ENCODE measurements at regions not wholly inside any gene's neighbourhood (a gene's known extent, or its start where the extent isn't known, plus 50 kb on each side); places are given as distances from the start of the nearest gene placed in this dataset.

DNA sequence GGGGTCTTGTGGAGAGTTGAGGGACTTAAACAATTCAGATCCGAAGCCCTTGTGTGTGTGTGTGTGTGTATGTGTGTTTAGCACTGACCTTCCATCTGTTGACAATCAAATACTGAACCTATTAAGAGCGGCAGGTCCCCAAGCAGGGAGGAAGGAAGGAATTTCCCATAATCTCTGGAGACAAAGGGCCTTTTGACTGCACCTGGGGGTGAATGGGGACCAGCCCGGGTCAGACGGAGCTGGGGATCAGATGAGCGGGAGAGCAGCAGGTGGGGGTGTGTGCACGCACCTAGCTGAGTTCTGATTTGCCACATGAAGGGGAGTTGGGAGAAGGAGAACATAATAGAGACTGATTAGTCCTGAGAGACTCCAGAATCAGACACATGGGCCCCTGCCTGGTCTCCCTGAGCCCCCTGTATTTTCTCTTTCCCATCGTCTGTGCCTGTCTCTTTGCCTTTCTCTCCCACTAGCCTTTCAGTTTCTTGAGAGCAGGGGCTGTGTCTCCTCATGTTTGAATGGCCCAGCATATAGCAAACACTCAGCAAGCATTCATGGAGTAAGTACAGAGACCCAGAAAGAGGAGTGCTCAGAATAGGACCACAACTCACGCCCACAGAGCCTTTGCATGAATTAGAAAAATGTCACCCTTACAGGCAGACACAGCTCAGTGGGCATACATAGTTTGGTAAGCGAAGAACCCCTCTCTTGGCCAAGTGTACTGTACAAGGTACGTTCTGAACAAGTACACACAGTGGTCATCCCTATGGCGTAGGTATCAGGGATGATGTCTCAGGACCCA lies 288.3 kb upstream of the HABP2 start:
- ATAC-seq (ENCODE audit: insufficient number of reproducible peaks, low FRiP score, low read depth) (no peak), DNase-seq (ENCODE audit: low spot score) (no peak)
- TF ChIP-seq, protein P1, sequence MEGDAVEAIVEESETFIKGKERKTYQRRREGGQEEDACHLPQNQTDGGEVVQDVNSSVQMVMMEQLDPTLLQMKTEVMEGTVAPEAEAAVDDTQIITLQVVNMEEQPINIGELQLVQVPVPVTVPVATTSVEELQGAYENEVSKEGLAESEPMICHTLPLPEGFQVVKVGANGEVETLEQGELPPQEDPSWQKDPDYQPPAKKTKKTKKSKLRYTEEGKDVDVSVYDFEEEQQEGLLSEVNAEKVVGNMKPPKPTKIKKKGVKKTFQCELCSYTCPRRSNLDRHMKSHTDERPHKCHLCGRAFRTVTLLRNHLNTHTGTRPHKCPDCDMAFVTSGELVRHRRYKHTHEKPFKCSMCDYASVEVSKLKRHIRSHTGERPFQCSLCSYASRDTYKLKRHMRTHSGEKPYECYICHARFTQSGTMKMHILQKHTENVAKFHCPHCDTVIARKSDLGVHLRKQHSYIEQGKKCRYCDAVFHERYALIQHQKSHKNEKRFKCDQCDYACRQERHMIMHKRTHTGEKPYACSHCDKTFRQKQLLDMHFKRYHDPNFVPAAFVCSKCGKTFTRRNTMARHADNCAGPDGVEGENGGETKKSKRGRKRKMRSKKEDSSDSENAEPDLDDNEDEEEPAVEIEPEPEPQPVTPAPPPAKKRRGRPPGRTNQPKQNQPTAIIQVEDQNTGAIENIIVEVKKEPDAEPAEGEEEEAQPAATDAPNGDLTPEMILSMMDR (IDR thresholded peaks at IDR 0.05): no peak

DNA sequence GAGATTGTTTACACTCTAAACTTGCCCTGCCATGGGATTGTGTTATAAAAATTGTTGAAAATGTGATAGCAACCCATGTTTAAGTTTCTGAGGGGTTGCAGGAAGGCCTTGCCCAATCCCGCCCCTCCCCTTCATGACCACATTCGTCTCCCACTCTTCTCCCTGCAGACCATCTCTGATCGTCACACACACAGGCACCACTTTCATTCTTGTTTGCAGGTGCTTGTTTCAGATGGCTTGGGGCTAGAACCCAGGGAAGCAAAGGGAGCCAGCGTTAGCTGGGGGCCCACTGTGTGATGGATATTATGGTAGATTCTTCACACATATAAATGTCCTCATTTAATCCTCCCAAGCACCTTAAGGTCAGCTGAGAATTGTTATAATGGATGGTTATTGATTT lies 286.7 kb upstream of the HABP2 start:
- H3K9me3 ChIP-seq: no peaks in the 10 kb centered on the region
- no peak for ATAC-seq (ENCODE audit: insufficient number of reproducible peaks, low FRiP score, low read depth)
- H3K27ac ChIP-seq: no peak overlapping the region

More for the DNA sequence above, 288.3 kb upstream of the HABP2 start:
- Histone ChIP-seq H3K27me3 (replicated peaks; ENCODE audit: insufficient read depth) (no peaks in the 10 kb centered on the region), H3K36me3 (no peaks in the 10 kb centered on the region), H3K4me1 (ENCODE audit: control insufficient read depth in 1 of 2, low read depth in 2 of 2) (no peaks in the 10 kb centered on the region), H3K4me3 (no peak overlapping the region), H3K27ac (no peak overlapping the region), H3K9me3 (no peaks in the 10 kb centered on the region)

DNA sequence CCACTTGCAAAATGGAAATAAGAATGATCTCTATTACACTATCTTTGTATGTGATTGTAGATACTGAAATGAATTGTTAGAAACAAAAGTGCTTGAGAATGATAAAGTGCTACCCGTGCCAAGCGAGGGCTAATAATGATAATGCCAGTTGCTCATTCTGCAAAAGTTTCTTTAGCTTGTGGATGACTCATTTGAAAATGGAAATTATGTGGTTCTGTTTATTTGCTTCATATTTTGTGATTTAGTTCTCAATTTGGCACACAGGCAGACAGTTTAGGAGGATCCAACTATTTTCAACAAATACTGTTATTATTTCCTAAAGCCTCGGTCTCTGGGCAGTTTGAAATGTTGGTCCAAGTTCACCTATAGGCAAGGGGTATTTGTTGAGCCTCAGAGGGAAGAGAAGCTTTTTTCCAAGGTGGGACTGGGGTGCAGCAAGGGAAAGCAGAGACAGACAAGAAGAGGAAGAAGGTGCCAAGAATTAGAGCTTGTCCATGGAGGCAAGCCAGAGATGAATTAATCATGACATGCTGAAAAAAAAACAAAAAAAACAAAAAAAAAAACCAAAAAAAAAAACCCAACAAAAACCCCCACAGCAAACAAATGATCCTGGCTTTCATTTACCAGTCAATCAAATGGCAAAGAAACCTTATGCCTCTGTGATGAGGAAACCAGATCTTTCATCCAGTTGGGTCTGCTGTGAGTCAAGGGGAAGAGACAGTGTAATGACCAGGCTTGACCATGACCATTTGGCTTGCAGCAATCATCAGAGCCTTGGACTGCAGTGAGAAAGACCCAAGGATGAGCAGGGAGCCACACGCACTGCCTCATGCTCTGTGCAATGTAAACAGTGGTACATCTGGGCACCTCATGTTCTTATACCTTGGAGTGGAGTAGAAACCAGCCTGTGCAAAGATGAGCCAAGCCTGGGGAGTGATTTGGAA lies 285.0 kb upstream of the HABP2 start:
- H3K9me3 ChIP-seq: no peaks in the 10 kb centered on the region
- no peak for ATAC-seq (ENCODE audit: insufficient number of reproducible peaks, low FRiP score, low read depth)
- DNase-seq (ENCODE audit: low spot score): no peak

More for the DNA sequence above, 286.7 kb upstream of the HABP2 start:
- Histone ChIP-seq H3K36me3 (no peaks in the 10 kb centered on the region), H3K4me1 (ENCODE audit: control insufficient read depth in 1 of 2, low read depth in 2 of 2) (no peaks in the 10 kb centered on the region), H3K27me3 (replicated peaks; ENCODE audit: insufficient read depth) (no peaks in the 10 kb centered on the region), H3K4me3 (no peak overlapping the region)
- TF ChIP-seq, protein P1 (IDR thresholded peaks at IDR 0.05): no peak
- DNase-seq (ENCODE audit: low spot score): no peak

DNA sequence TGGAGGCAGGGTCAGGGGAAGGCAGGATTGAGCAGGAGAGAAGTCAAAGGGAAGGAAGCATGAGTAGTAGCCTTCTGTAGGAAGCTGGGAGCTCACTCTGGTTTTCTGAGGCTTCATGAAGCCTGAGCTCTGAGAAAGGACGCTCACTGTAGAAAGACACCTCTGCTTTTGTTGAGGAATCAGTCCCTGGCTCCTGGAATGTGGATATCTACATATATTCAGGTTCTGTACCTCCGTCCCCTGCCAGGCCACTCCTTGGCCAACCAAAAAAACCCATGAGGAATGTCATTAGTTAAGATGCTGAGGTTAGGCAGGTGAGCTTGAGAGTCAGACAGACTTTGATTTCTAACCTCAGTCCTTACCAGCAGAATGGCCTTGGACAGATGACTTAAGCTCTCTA lies 283.5 kb upstream of the HABP2 start:
- Histone ChIP-seq H3K4me1 (ENCODE audit: control insufficient read depth in 1 of 2, low read depth in 2 of 2) (peaks cover 16 to 20% of the 10 kb centered on the region in 2 donors), H3K36me3 (no peaks in the 10 kb centered on the region), H3K9me3 (no peaks in the 10 kb centered on the region), H3K4me3 (no peak overlapping the region), H3K27ac (no peak overlapping the region), H3K27me3 (replicated peaks; ENCODE audit: insufficient read depth) (no peaks in the 10 kb centered on the region)
- DNase-seq (ENCODE audit: low spot score): no peak
- no peak for ATAC-seq (ENCODE audit: insufficient number of reproducible peaks, low FRiP score, low read depth)
- TF ChIP-seq, protein P1 (IDR thresholded peaks at IDR 0.05): no peak

More for the DNA sequence above, 285.0 kb upstream of the HABP2 start:
- Histone ChIP-seq H3K4me1 (ENCODE audit: control insufficient read depth in 1 of 2, low read depth in 2 of 2) (peaks cover 6% of the 10 kb centered on the region in 2 donors), H3K27ac (no peak overlapping the region), H3K4me3 (no peak overlapping the region), H3K36me3 (no peaks in the 10 kb centered on the region), H3K27me3 (replicated peaks; ENCODE audit: insufficient read depth) (no peaks in the 10 kb centered on the region)
- TF ChIP-seq, protein P1 (IDR thresholded peaks at IDR 0.05): no peak

DNA sequence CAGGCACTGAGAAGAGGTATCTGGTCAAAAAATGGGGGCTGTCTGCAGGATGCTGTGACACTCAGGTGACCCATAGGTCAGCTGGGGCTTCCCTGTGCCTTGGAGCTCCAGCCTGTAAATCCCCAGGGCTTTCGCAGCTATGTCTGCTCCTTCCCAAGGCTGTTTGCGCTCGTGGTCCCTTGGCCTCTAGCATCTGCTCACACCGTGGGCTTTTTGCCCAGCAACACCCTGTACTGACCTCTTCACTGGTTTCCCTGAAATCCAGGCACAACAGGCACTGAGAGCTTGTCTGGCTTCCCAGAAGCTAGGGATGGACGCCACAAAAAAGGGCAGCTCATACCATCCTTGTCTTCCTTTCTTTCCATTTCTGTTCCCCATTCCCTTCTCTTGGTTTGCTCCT lies 280.3 kb upstream of the HABP2 start:
- TF ChIP-seq, protein P1 (IDR thresholded peaks at IDR 0.05): no peak
- H3K27ac ChIP-seq: peak overlapping the region; percentile 63 to 70
- H3K4me1 ChIP-seq (ENCODE audit: control insufficient read depth in 1 of 2, low read depth in 2 of 2): peaks cover 17 to 21% of the 10 kb centered on the region in 2 donors
- H3K4me3 ChIP-seq: no peak overlapping the region
- H3K36me3 ChIP-seq: no peaks in the 10 kb centered on the region
- H3K9me3 ChIP-seq: peaks cover 3% of the 10 kb centered on the region
- ATAC-seq (ENCODE audit: insufficient number of reproducible peaks, low FRiP score, low read depth): no peak
- DNase-seq (ENCODE audit: low spot score): no peak
- no peaks in the 10 kb centered on the region for H3K27me3 ChIP-seq (replicated peaks; ENCODE audit: insufficient read depth)
